GM21526 (cell line): ENCODE measurements at regions not wholly inside any gene's neighbourhood (a gene's known extent, or its start where the extent isn't known, plus 50 kb on each side); places are given as distances from the start of the nearest gene placed in this dataset.

ENCODE experiments used
- ATAC-seq: cut with Tn5 transposase; IDR thresholded peaks from one replicate; pipeline ENCODE4 v1.9.1; 2021; ENCODE audit warnings: moderate library complexity; ENCODE audit not compliant: unreplicated experiment, low FRiP score

DNA sequence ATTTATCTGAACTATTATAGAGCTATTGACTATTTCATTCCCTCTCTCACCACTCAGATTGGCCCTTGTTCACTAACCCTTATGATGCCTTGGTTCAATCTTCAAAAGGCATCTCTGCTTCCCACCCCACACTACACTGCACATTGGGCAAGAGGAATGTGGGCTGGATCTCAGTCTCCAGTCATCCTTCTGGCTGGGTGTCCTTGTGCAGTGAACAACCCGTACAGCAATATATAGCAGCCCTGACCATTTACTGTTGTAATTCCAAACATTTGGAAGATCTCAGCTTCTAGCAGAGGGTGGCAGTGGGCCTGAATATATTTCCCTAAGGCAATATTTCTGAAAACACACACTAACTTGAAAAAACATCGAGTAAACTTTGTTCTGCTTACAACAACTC, 199.2 kb upstream of the GDNF start:
- no peak for ATAC-seq

- ATAC-seq: no peak
Observed at GRCh38 chr5:38036765-38037164, 196.9 kb upstream of the GDNF start.

- ATAC-seq: no peak
Observed at GRCh38 chr5:38032149-38032548, 192.3 kb upstream of the GDNF start.

DNA sequence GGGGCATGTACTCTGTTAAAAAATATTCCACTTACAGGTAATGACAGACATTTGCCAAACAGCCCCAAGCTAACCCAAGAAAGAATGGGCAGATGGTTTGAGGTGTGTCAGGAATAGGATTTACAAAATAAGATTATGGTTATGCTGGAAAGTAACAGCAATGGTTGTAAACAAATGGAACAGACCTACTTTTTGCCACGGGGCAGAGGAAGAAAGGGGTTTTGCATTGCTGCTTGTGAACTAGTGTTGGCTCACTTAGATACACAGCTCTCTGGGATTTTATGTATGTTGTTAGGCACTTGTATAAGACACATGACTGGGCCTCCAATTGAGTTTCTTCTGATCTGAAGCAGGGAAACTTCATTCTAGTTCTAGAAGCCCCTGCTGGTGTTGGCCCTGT, 191.5 kb upstream of the GDNF start:
- no peak for ATAC-seq

DNA sequence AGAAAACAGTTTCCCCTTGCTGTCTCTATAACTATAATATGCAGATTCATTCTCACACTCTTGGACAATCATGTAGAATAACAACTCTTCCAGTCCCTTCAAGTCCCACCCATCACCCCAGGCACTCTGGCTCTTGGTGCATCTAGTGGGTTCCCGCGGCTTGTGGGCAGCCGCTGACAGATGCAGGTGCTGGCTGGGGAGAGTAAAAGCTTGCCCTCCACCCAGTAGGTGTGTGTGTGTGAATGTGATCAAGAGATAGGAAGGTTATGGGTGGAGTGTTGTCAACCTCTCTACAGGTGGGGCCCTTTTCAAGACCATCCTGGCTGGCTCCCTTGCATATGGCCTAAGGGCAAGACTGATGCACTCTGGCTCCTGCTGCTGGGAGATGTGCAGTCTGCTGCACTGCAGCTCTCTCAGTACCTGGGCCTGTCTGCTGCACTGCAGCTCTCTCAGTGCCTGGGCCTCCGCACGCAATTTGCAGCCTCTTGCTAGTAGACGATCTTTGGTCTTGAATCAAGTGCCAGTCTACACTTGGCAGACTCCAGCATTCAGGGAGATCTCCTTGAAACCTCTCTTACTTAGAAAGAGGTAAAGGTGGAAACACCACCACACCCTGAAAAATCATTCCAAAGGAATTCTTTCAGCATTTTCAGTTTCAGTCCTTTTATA, 189.7 kb upstream of the GDNF start:
- ATAC-seq: no peak

- ATAC-seq: no peak
Observed at GRCh38 chr5:38023799-38024198, 184.0 kb upstream of the GDNF start.

GRCh38 chr5:38023371-38023770, 183.5 kb upstream of the GDNF start:
- ATAC-seq: no peak

DNA sequence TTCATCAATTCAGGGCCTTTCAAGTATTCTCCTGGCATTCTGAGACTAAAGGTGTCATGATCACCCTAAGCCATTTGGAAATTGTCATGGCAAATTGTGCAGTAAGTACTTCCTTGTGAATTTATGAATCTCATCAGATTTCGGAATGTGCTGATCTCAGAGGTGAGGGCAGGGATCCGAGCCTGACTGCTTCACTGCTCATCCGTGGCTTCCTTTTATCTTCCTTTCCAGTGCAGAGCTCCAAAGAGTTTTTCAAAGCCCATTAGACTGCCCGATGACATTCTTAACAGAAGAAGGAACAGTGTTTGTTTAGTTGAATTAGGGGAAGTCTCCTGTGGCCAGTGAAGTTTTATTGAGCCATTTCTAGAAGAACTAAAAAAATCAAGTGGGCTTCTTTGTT, 182.8 kb upstream of the GDNF start:
- no peak for ATAC-seq

- ATAC-seq: no peak
Observed at GRCh38 chr5:38018016-38018415, 178.2 kb upstream of the GDNF start.

- ATAC-seq: no peak
Observed at GRCh38 chr5:38013107-38013506, 173.3 kb upstream of the GDNF start.

- no peak for ATAC-seq
Observed at GRCh38 chr5:38011668-38012188, 171.9 kb upstream of the GDNF start.

GRCh38 chr5:38009749-38010358, 170.0 kb upstream of the GDNF start:
- no peak for ATAC-seq

DNA sequence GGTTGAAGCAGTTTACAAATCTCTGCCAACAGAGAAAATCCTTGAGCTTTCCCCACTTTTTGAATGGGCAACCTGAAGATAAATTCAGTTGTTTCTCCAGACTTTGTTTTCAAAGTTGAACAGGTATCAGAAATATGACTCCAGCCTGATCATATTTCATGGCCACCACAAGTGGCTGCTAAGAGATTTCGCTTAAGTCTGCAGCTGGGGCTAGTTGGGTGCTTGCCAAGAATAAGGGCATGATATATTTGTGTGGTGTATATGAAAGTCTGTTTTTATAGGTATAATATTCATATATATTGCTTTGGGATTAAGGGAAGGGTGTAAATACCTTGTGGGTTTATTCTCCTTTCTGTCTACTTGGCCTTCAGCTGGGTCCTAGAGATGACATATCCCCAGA, 168.4 kb upstream of the GDNF start:
- ATAC-seq: no peak

DNA sequence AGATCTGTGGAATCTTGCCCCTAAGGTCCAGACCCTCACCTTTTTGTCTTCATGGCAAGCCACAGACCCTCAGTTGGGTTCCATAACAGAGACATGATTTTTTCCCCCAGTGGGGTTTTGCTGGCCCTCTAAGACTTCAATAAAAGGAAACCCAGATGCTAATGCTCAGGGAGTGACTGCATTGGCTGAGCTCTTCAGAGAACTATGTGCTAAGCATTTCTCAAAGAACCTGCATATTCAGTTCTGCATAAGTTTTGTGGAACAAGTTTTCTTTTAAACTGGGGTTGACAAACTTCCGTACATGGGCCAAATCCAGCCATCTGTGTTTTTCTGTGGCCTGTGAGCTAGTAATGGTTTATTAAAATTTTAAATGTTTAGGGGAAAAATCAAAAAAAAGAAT, 159.8 kb upstream of the GDNF start:
- no peak for ATAC-seq

- no peak for ATAC-seq
Observed at GRCh38 chr5:37996918-37997317, 157.1 kb upstream of the GDNF start.

DNA sequence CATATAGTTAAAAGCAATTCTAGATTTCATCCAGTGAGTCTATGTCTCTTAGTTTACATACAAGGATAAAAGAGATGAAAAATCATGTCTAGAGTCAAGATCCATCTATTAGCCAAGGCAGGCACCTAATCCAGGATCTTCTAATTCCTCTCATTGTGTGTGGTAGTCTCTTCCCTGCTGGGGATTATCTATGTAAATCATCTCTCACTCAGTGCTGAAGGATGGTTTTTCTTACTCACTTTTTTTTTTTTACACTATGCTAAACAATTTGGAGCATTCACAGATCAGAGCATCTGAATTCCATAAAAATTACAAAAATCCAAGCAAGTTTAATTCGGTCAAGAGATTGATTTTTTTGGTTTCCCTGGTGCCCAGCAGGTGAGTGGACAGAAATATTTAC, 154.9 kb upstream of the GDNF start:
- no peak for ATAC-seq

- ATAC-seq: no peak
Observed at GRCh38 chr5:37991301-37992299, 151.8 kb upstream of the GDNF start.

- no peak for ATAC-seq
Observed at GRCh38 chr5:37989884-37990283, 150.0 kb upstream of the GDNF start.

DNA sequence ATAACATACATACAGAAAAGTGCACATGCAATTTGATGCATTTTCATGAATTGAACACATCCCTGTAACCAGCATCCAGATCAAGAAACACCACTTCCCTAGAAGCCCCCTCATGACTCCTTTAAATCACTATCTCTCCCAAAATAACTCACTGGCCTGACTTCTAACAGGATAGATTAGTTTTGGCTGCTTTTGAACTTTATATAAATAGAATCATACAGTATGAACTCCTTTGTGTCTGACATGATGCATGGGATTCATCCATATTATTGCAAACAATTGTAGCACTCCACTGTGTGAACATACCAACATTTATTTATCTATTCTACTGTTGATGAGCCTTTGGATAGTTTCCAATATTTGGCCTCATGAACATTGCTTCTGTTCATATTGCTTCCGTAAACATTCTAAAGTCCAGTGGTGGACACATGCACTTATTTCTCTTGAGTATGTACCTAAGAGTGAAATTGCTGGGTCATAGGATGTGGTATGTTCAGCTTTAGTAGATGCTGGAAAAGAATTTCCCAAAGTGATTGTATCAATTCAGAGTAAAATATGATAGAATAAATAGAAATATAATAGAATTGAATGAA, 148.7 kb upstream of the GDNF start:
- ATAC-seq: no peak

- ATAC-seq: no peak
Observed at GRCh38 chr5:37984300-37984699, 144.5 kb upstream of the GDNF start.

DNA sequence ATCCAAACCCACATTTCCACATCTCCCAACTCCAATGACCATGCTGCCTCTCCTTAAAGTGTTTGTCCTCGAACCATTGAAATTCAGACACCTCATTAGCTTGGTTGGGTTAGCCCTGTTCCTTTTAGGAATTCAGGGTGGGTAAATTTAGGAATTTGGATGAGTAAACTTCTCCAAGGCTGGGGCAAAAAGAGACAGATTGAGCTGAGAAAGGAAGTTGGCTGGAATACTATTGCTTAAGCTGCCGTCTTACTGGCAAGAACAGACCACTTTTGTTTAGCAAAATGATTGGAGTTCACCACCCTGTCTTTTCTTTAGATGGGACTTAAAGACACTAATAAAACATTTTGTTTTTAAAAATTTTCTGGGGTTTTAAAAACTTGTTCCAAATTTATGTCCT, 143.6 kb upstream of the GDNF start:
- no peak for ATAC-seq
